MM.1S (cell line): ENCODE measurements at regions not wholly inside any gene's neighbourhood (a gene's known extent, or its start where the extent isn't known, plus 50 kb on each side); places are given as distances from the start of the nearest gene placed in this dataset.

ENCODE experiments used
- CTCF ChIP-seq: fragments of 300-600 bp; sonication (generic); IDR thresholded peaks from 2 replicates; pipeline ENCODE4 v1.5.1; 2016; ENCODE audit warnings: antibody characterized with exemption, low read length, mixed read lengths
- EZH2 ChIP-seq: fragments of 300-600 bp; sonication (generic); optimal IDR thresholded peaks from 2 replicates; pipeline ENCODE3; 2017; ENCODE audit warnings: low read depth, mild to moderate bottlenecking, antibody characterized with exemption, low read length, mixed read lengths

GRCh38 chr11:36996795-36997194 is 398.8 kb upstream of the RAG2 start:
- TF ChIP-seq EZH2 (no peak), CTCF (no peak)
